Thyroid gland (tissue), 4 donors: ENCODE measurements at regions not wholly inside any gene's neighbourhood (a gene's known extent, or its start where the extent isn't known, plus 50 kb on each side); places are given as distances from the start of the nearest gene placed in this dataset.

Experiments
- CTCF ChIP-seq, 6 experiments: fragments of 200-600 bp in 3 of 6; fragments of 450-650 bp in 3 of 6; sonication (generic) in 3 of 6; IDR thresholded peaks; one replicate each; pipeline ENCODE4 v1.5.1; 2016 to 2019; ENCODE audit warnings: antibody characterized with exemption in 6 of 6, mild to moderate bottlenecking in 2 of 6, inconsistent platforms in 1 of 6, moderate library complexity in 1 of 6
- POLR2A ChIP-seq, 2 donors: fragments of 450-650 bp; IDR thresholded peaks; one replicate each; pipeline ENCODE4 v1.6.1; 2017; ENCODE audit warnings: antibody characterized with exemption in 2 of 2, mild to moderate bottlenecking in 2 of 2, moderate library complexity in 1 of 2

- TF ChIP-seq POLR2A (IDR thresholded peaks at IDR 0.05) (no peak), CTCF (IDR thresholded peaks at IDR 0.05) (no peak)
Observed at GRCh38 chr11:90423378-90423777, 200.5 kb upstream of the CHORDC1 start.
